ENCODE measurements at regions not wholly inside any gene's neighbourhood (a gene's known extent, or its start where the extent isn't known, plus 50 kb on each side); places are given as distances from the start of the nearest gene placed in this dataset.

DNA sequence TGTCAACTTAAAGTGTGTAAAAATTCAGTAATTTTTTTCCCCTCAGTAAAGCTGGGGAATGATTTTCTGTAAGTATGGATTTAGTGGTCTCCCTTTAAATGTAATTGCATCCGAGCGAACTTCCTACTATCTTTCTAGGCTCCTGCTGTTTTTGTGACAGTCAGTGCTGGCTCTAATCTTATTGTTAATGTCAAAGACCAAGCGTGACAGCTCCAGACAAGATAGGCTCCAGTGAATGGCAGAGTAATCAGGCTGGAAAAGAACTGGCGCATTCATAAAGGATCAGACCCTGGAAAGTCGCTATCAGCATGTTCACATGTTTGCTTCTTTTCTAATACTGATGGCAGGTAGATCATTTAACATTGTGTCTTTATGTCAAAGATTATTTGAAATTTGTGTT is 908.0 kb upstream of the ATXN8OS start:
- TF ChIP-seq, protein P1, sequence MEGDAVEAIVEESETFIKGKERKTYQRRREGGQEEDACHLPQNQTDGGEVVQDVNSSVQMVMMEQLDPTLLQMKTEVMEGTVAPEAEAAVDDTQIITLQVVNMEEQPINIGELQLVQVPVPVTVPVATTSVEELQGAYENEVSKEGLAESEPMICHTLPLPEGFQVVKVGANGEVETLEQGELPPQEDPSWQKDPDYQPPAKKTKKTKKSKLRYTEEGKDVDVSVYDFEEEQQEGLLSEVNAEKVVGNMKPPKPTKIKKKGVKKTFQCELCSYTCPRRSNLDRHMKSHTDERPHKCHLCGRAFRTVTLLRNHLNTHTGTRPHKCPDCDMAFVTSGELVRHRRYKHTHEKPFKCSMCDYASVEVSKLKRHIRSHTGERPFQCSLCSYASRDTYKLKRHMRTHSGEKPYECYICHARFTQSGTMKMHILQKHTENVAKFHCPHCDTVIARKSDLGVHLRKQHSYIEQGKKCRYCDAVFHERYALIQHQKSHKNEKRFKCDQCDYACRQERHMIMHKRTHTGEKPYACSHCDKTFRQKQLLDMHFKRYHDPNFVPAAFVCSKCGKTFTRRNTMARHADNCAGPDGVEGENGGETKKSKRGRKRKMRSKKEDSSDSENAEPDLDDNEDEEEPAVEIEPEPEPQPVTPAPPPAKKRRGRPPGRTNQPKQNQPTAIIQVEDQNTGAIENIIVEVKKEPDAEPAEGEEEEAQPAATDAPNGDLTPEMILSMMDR (conservative IDR thresholded peaks at IDR 0.05; ENCODE audit: low read depth, low read length), result no peak
- TF ChIP-seq EZH2phosphoT487 (IDR thresholded peaks at IDR 0.05; ENCODE audit: borderline replicate concordance, low read length) (no peak), EZH2 (IDR thresholded peaks at IDR 0.05; ENCODE audit: low read length, unreplicated experiment) (no peak)

All from PC-3 (cell line).